BE2C (cell line): ENCODE measurements at regions not wholly inside any gene's neighbourhood (a gene's known extent, or its start where the extent isn't known, plus 50 kb on each side); places are given as distances from the start of the nearest gene placed in this dataset.

ENCODE experiments used
- DNase-seq: peaks from one replicate; pipeline ENCODE4 v3.0.0-alpha.2; 2020
- H3K27me3 ChIP-seq: fragments of 250-450 bp; sonication (Bioruptor Pico); 2 replicates; pipeline ENCODE4 v1.5.1; 2020; ENCODE audit warnings: mild to moderate bottlenecking
- H3K36me3 ChIP-seq: fragments of 250-450 bp; sonication (Bioruptor Pico); 2 replicates; pipeline ENCODE4 v1.5.1; 2020; ENCODE audit warnings: mild to moderate bottlenecking
- H3K4me1 ChIP-seq: fragments of 250-450 bp; sonication (Bioruptor Pico); 2 replicates; pipeline ENCODE4 v1.5.1; 2020
- H3K4me3 ChIP-seq: 2 replicates; pipeline ENCODE4 v1.5.1; 2011; ENCODE audit warnings: low read depth, low read length
- H3K9me3 ChIP-seq: fragments of 250-450 bp; sonication (Bioruptor Pico); 2 replicates; pipeline ENCODE4 v1.5.1; 2020
- CTCF ChIP-seq: IDR thresholded peaks from 2 replicates; pipeline ENCODE4 v1.5.1; 2012; ENCODE audit warnings: mild to moderate bottlenecking, low read depth, low read length

- H3K27me3 ChIP-seq: no peaks in the 10 kb centered on the region
- no peaks in the 10 kb centered on the region for H3K9me3 ChIP-seq
- no peaks in the 10 kb centered on the region for H3K4me1 ChIP-seq
- no peaks in the 10 kb centered on the region for H3K36me3 ChIP-seq
- no peak for DNase-seq
- no peak overlapping the region for H3K4me3 ChIP-seq
- TF ChIP-seq CTCF: no peak
Observed at GRCh38 chr16:9307446-9307845, 216.0 kb downstream of the HAPSTR1 start.

- no peak for TF ChIP-seq CTCF
- H3K9me3 ChIP-seq: no peaks in the 10 kb centered on the region
- H3K27me3 ChIP-seq: no peaks in the 10 kb centered on the region
Observed at GRCh38 chr16:9308356-9308801, 216.9 kb downstream of the HAPSTR1 start.

GRCh38 chr16:9308850-9309249 is 217.4 kb downstream of the HAPSTR1 start:
- Histone ChIP-seq H3K36me3 (no peaks in the 10 kb centered on the region), H3K9me3 (no peaks in the 10 kb centered on the region), H3K4me1 (no peaks in the 10 kb centered on the region), H3K27me3 (no peaks in the 10 kb centered on the region), H3K4me3 (no peak overlapping the region)
- no peak for DNase-seq
- no peak for TF ChIP-seq CTCF

More at GRCh38 chr16:9308356-9308801, 216.9 kb downstream of the HAPSTR1 start:
- Histone ChIP-seq H3K36me3 (no peaks in the 10 kb centered on the region), H3K4me1 (no peaks in the 10 kb centered on the region), H3K4me3 (no peak overlapping the region)
- no peak for DNase-seq

- no peaks in the 10 kb centered on the region for H3K36me3 ChIP-seq
- DNase-seq: no peak
- H3K4me1 ChIP-seq: no peaks in the 10 kb centered on the region
- no peaks in the 10 kb centered on the region for H3K27me3 ChIP-seq
- H3K4me3 ChIP-seq: no peak overlapping the region
- no peak for TF ChIP-seq CTCF
- H3K9me3 ChIP-seq: no peaks in the 10 kb centered on the region
Observed at GRCh38 chr16:9309844-9310243, 218.4 kb downstream of the HAPSTR1 start.

GRCh38 chr16:9311303-9311954 is 220.0 kb downstream of the HAPSTR1 start:
- Histone ChIP-seq H3K4me3 (no peak overlapping the region), H3K4me1 (no peaks in the 10 kb centered on the region), H3K36me3 (no peaks in the 10 kb centered on the region), H3K27me3 (no peaks in the 10 kb centered on the region), H3K9me3 (no peaks in the 10 kb centered on the region)
- DNase-seq: no peak
- TF ChIP-seq CTCF: no peak

GRCh38 chr16:9316008-9316407 is 224.6 kb downstream of the HAPSTR1 start:
- H3K9me3 ChIP-seq: no peaks in the 10 kb centered on the region
- H3K4me1 ChIP-seq: no peaks in the 10 kb centered on the region
- no peak for DNase-seq
- no peaks in the 10 kb centered on the region for H3K36me3 ChIP-seq
- no peak overlapping the region for H3K4me3 ChIP-seq
- no peak for TF ChIP-seq CTCF
- H3K27me3 ChIP-seq: no peaks in the 10 kb centered on the region
